CD14-positive monocyte (primary cell): ENCODE measurements at regions not wholly inside any gene's neighbourhood (a gene's known extent, or its start where the extent isn't known, plus 50 kb on each side); places are given as distances from the start of the nearest gene placed in this dataset.

ENCODE experiments used
- DNase-seq, 3 donors: peaks; one replicate each; pipeline ENCODE4 v3.0.0-alpha.2; 2011 to 2022
- H2AFZ ChIP-seq: 2 replicates; pipeline ENCODE4 v1.6.0; 2012; ENCODE audit warnings: mild to moderate bottlenecking, low read depth, low read length, inconsistent platforms; ENCODE audit not compliant: insufficient read depth, poor library complexity, severe bottlenecking
- H3K27ac ChIP-seq, 2 donors: 1 replicate in 1 of 2; 2 replicates in 1 of 2; pipeline ENCODE4 v1.5.1; 2012 to 2013; ENCODE audit warnings: low read length in 2 of 2, control low read depth in 1 of 2, inconsistent platforms in 1 of 2, low read depth in 1 of 2, mild to moderate bottlenecking in 1 of 2
- H3K27me3 ChIP-seq, 2 donors: one replicate each; pipeline versions ENCODE4 v1.6.0 to v1.6.1; 2011 to 2013; ENCODE audit warnings: low read length in 2 of 2; ENCODE audit not compliant: control insufficient read depth in 2 of 2, insufficient read depth in 2 of 2
- H3K36me3 ChIP-seq, 2 donors: replicated peaks in 1 of 2; 1 replicate in 1 of 2; 2 replicates in 1 of 2; pipeline versions ENCODE4 v1.5.1 to v1.6.1; 2012 to 2013; ENCODE audit warnings: low read length in 2 of 2, control low read depth in 1 of 2, inconsistent platforms in 1 of 2, mild to moderate bottlenecking in 1 of 2; ENCODE audit not compliant: insufficient read depth in 2 of 2, control insufficient read depth in 1 of 2
- H3K4me1 ChIP-seq, 2 donors: 1 replicate in 1 of 2; 2 replicates in 1 of 2; pipeline versions ENCODE4 v1.5.1 to v1.6.1; 2012 to 2013; ENCODE audit warnings: low read length in 2 of 2, control low read depth in 1 of 2, inconsistent platforms in 1 of 2, mild to moderate bottlenecking in 1 of 2, moderate library complexity in 1 of 2; ENCODE audit not compliant: insufficient read depth in 2 of 2, control insufficient read depth in 1 of 2
- H3K4me2 ChIP-seq: replicated peaks from 2 replicates; pipeline ENCODE3; 2012; ENCODE audit warnings: low read length, moderate library complexity, mild to moderate bottlenecking; ENCODE audit not compliant: poor library complexity, severe bottlenecking; ENCODE audit errors: extremely low read depth
- H3K4me3 ChIP-seq, 3 experiments: fragments of 200-600 bp in 1 of 3; sonication (generic) in 1 of 3; replicated peaks in 1 of 3; 1 replicate in 2 of 3; 2 replicates in 1 of 3; pipeline ENCODE4 v1.5.1; 2011 to 2013; ENCODE audit warnings: low read length in 3 of 3, mild to moderate bottlenecking in 3 of 3, control low read depth in 2 of 3, low read depth in 2 of 3, inconsistent platforms in 1 of 3, moderate library complexity in 1 of 3
- H3K79me2 ChIP-seq: 2 replicates; pipeline ENCODE4 v1.6.0; 2012; ENCODE audit warnings: mild to moderate bottlenecking, control low read depth, inconsistent platforms, low read length, moderate library complexity; ENCODE audit not compliant: insufficient read depth
- H3K9ac ChIP-seq: 2 replicates; pipeline ENCODE4 v1.6.0; 2017; ENCODE audit warnings: low read length, mild to moderate bottlenecking; ENCODE audit not compliant: insufficient read depth, poor library complexity, severe bottlenecking
- H3K9me3 ChIP-seq, 2 donors: replicated peaks in 1 of 2; 1 replicate in 1 of 2; 2 replicates in 1 of 2; pipeline versions ENCODE4 v1.5.1 to v1.6.1; 2012 to 2013; ENCODE audit warnings: low read length in 2 of 2, control low read depth in 1 of 2; ENCODE audit not compliant: control insufficient read depth in 1 of 2, insufficient read depth in 1 of 2
- H4K20me1 ChIP-seq: 2 replicates; pipeline ENCODE4 v1.6.0; 2012; ENCODE audit warnings: mild to moderate bottlenecking, low read length, control low read depth, moderate library complexity; ENCODE audit not compliant: insufficient read depth
- H3K27ac Mint-ChIP-seq, 7 donors: one replicate each; pipeline ENCODE4 v1.8.0; 2020; ENCODE audit warnings: mild to moderate bottlenecking in 7 of 7, mixed read lengths in 7 of 7, moderate library complexity in 6 of 7, inconsistent platforms in 2 of 7
- H3K27me3 Mint-ChIP-seq, 3 donors: one replicate each; pipeline ENCODE4 v1.8.0; 2021 to 2022; ENCODE audit warnings: low read depth in 3 of 3, mild to moderate bottlenecking in 3 of 3, mixed read lengths in 3 of 3, moderate library complexity in 3 of 3, inconsistent platforms in 1 of 3
- H3K36me3 Mint-ChIP-seq, 2 donors: one replicate each; pipeline ENCODE4 v1.8.0; 2020; ENCODE audit warnings: mixed read lengths in 2 of 2, inconsistent platforms in 1 of 2, mild to moderate bottlenecking in 1 of 2
- H3K4me1 Mint-ChIP-seq: one replicate; pipeline ENCODE4 v1.8.0; 2020; ENCODE audit warnings: mild to moderate bottlenecking, mixed read lengths
- H3K4me3 Mint-ChIP-seq, 2 donors: one replicate each; pipeline ENCODE4 v1.8.0; 2020; ENCODE audit warnings: mild to moderate bottlenecking in 2 of 2, mixed read lengths in 2 of 2, moderate library complexity in 1 of 2
- H3K9me3 Mint-ChIP-seq, 7 donors: one replicate each; pipeline ENCODE4 v1.8.0; 2020 to 2022; ENCODE audit warnings: mixed read lengths in 7 of 7, mild to moderate bottlenecking in 6 of 7, moderate library complexity in 6 of 7, inconsistent platforms in 2 of 7
- CTCF ChIP-seq: fragments of 200-600 bp; IDR thresholded peaks from one replicate; pipeline ENCODE4 v1.8.0; 2022; ENCODE audit warnings: antibody characterized with exemption, mild to moderate bottlenecking
- intact Hi-C, 2 donors: fragments of 100-400 bp; cut with micrococcal nuclease; formaldehyde crosslinking; loops; one replicate each; pipeline versions ENCODE4 v1.15.0 to v1.15.1; 2023

GRCh38 chr4:101501421-101501820 lies 154.1 kb upstream of the PPP3CA start:
- peaks cover 0 to 5% (median 2%) of the 10 kb centered on the region in 7 donors for H3K9me3 Mint-ChIP-seq
- Histone ChIP-seq H3K36me3 (no peaks in the 10 kb centered on the region), H4K20me1 (no peaks in the 10 kb centered on the region), H3K27ac (no peak overlapping the region), H3K79me2 (no peaks in the 10 kb centered on the region), H3K4me2 (no peak overlapping the region), H3K27me3 (no peaks in the 10 kb centered on the region), H3K9ac (no peak overlapping the region), H3K9me3 (no peaks in the 10 kb centered on the region), H3K4me1 (no peaks in the 10 kb centered on the region), H3K4me3 (no peak overlapping the region), H2AFZ (no peak overlapping the region)
- H3K4me1 Mint-ChIP-seq = no peaks in the 10 kb centered on the region
- intact Hi-C loops = no loop called here
- no peak for DNase-seq
- H3K4me3 Mint-ChIP-seq = no peak overlapping the region
- no peak overlapping the region for H3K27ac Mint-ChIP-seq
- no peaks in the 10 kb centered on the region for H3K36me3 Mint-ChIP-seq
- H3K27me3 Mint-ChIP-seq = peaks cover 0 to 4% (median 0%) of the 10 kb centered on the region in 3 donors
- no peak for TF ChIP-seq CTCF

- intact Hi-C loops = no loop called here
- Mint-ChIP-seq H3K9me3 (peaks cover 0 to 5% (median 2%) of the 10 kb centered on the region in 7 donors), H3K4me1 (no peaks in the 10 kb centered on the region), H3K4me3 (no peak overlapping the region), H3K36me3 (no peaks in the 10 kb centered on the region), H3K27me3 (peaks cover 0 to 4% (median 0%) of the 10 kb centered on the region in 3 donors), H3K27ac (no peak overlapping the region)
- Histone ChIP-seq H3K27ac (no peak overlapping the region), H2AFZ (no peak overlapping the region), H3K9me3 (no peaks in the 10 kb centered on the region), H3K4me2 (no peak overlapping the region), H3K36me3 (no peaks in the 10 kb centered on the region), H4K20me1 (no peaks in the 10 kb centered on the region), H3K79me2 (no peaks in the 10 kb centered on the region), H3K9ac (no peak overlapping the region), H3K4me3 (no peak overlapping the region), H3K27me3 (no peaks in the 10 kb centered on the region), H3K4me1 (no peaks in the 10 kb centered on the region)
- DNase-seq = no peak
- no peak for TF ChIP-seq CTCF
Observed at GRCh38 chr4:101500742-101501141, 153.4 kb upstream of the PPP3CA start.
